AG04449 (cell line): ENCODE measurements at regions not wholly inside any gene's neighbourhood (a gene's known extent, or its start where the extent isn't known, plus 50 kb on each side); places are given as distances from the start of the nearest gene placed in this dataset.

Source experiments
- CTCF ChIA-PET: fragments of 350-600 bp; formaldehyde crosslinking; extraction: SDS; loops from one replicate; lab custom pipeline; 2021; ENCODE audit warnings: antibody characterized with exemption; lab: Yijun Ruan, JAX
- POLR2A ChIA-PET: fragments of 400-600, 350-600 bp; formaldehyde crosslinking; extraction: SDS; loops from one replicate; lab custom pipeline; 2020; ENCODE audit warnings: antibody characterized with exemption, inconsistent platforms; lab: Yijun Ruan, JAX
- DNase-seq: peaks from one replicate; pipeline ENCODE4 v3.0.0-alpha.2; 2010; ENCODE audit warnings: low read depth, low spot score
- H3K4me3 ChIP-seq: 2 replicates; pipeline ENCODE4 v1.5.1; 2011; ENCODE audit warnings: low read depth, mild to moderate bottlenecking, control low read depth, low read length
- TF ChIP-seq, protein P1 (sequence below): IDR thresholded peaks from one replicate; pipeline ENCODE4 v1.5.1; 2011; ENCODE audit warnings: mild to moderate bottlenecking, moderate library complexity, low read length, control low read depth, inconsistent platforms; ENCODE audit not compliant: insufficient read depth; ENCODE audit errors: missing control alignments

DNA sequence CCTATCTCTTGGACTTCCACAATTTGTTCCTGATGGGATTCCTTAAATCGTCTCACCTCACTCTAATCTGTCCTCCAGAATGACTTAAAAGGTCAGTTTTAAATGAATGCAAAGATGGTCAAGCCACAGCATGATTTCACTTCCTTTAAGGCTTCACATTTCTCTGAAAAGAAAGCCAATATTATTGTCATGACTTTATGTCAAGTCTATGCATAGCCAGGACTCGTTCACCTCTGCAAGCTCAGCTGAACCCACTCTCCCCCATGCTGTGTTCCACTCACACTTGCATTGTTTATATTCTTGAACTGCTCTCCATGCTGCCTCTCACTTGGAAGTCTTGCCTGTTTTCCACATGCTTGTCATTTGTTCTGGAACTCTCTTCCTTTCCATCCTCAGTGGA is 298.4 kb upstream of the MMADHC start:
- H3K4me3 ChIP-seq, result no peak overlapping the region
- DNase-seq, result no peak
- ChIA-PET CTCF (no interaction called here), POLR2A (no interaction called here)
- TF ChIP-seq, protein P1, sequence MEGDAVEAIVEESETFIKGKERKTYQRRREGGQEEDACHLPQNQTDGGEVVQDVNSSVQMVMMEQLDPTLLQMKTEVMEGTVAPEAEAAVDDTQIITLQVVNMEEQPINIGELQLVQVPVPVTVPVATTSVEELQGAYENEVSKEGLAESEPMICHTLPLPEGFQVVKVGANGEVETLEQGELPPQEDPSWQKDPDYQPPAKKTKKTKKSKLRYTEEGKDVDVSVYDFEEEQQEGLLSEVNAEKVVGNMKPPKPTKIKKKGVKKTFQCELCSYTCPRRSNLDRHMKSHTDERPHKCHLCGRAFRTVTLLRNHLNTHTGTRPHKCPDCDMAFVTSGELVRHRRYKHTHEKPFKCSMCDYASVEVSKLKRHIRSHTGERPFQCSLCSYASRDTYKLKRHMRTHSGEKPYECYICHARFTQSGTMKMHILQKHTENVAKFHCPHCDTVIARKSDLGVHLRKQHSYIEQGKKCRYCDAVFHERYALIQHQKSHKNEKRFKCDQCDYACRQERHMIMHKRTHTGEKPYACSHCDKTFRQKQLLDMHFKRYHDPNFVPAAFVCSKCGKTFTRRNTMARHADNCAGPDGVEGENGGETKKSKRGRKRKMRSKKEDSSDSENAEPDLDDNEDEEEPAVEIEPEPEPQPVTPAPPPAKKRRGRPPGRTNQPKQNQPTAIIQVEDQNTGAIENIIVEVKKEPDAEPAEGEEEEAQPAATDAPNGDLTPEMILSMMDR, result no peak

DNA sequence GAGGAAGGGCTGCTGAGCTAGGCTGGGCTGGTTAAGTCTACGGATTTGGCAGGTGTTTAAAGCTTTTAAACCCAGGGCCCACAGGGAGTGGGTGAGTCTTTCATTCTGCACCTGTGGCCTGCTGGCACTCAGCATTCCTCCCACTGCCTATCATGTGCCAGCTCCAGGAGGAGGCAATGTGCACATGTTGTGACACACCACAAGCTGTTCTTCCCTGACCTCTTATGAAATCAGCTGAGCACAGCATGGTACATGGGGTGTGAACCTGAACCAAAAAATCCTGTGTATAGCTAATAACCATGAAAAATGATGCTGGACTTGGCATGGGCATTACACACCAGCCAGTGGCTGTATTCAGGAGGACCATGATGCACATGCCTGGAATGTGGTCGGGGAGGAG is 297.9 kb upstream of the MMADHC start:
- H3K4me3 ChIP-seq, result no peak overlapping the region
- DNase-seq, result no peak
- POLR2A ChIA-PET, result no interaction called here
- TF ChIP-seq, protein P1, result no peak
- CTCF ChIA-PET, result no interaction called here

DNA sequence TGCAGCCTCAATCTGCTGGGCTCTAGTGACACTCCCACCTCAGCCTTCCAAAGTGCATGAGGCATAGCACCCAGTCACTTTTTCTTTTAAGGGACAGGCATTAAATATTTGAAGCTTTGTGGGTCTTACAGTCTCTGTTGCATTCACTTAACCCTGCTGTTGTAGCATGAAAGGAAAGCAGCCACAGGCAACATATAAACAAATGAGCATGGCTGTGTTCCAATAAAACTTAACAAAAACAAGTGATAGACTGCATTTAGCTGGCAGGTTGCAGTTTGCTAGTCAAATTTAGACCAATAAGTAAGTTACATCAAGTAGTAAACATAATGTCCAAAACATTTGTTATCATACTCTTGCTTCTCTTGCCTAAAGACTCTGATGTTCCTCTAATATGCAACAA is 297.3 kb upstream of the MMADHC start:
- no peak for DNase-seq
- POLR2A ChIA-PET, result no interaction called here
- CTCF ChIA-PET, result no interaction called here
- TF ChIP-seq, protein P1, result no peak
- H3K4me3 ChIP-seq, result no peak overlapping the region

DNA sequence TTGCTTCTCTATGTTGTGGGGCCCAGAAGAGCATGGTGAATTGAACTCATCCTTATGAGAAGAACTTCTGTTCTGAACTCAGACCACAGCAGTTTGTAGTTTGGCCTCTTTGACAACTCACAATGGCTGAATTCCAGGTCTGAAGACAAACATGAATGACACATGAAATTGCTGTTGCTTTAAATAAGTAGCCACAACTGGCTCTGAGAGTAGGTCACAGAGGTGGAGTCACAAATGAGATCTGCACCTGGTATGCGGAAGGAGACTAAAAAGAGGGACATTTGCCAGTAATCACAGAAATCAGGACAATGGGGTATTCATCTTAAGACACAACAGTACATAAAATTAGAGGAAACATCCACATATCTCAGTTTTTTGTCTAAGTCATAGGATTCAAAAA is 290.3 kb upstream of the MMADHC start:
- ChIA-PET CTCF (no interaction called here), POLR2A (no interaction called here)
- DNase-seq, result no peak
- TF ChIP-seq, protein P1, result no peak
- H3K4me3 ChIP-seq, result no peak overlapping the region

DNA sequence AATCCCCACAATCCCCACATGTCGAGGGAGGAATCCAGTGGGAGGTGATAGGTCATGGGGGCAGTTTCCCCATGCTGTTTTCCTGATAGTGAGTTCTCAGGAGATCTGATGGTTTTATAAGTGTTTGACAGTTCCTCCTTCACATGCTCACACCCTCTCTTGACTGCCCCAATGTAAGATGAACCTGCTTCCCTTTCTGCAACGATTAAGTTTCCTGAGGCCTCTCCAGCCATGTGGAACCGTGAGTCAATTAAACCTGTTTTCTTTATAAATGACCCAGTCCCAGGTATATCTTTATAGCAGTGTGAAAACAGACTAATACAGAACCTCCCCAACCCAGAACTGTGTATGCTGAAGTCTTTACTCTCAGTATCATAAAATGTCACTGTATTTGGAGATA is 289.5 kb upstream of the MMADHC start:
- POLR2A ChIA-PET, result no interaction called here
- TF ChIP-seq, protein P1, result no peak
- no peak overlapping the region for H3K4me3 ChIP-seq
- CTCF ChIA-PET, result no interaction called here
- DNase-seq, result no peak

DNA sequence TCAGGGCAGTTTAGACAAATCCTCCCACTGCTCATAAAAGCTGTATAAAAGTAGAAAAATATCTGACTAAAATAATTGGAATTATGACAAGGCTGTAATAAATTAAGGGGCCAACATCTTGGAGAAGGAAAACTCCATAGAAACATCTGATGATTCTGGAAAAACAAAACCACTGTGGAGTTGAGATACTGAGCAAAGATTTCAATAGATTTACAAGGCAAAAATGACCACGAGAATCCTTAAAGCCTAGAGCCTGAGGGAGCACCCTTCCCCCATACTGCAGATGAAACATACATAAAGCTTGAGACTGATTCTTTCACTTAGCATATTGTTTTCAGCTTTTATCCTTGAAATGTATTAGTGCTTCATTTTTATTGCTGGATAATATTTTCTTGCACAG is 286.4 kb upstream of the MMADHC start:
- POLR2A ChIA-PET, result interaction anchor here (0.5 kb wide), 1 partner anchor 38 kb away, joined by 3 read pairs; no protein-coding TSS in a partner anchor
- no peak overlapping the region for H3K4me3 ChIP-seq

More for the DNA sequence above, 286.4 kb upstream of the MMADHC start:
- CTCF ChIA-PET, result no interaction called here
- TF ChIP-seq, protein P1, result no peak
- DNase-seq, result no peak
